NCI-H146 treated with DMSO at 0.1 percent for 48 hours (cell line): ENCODE measurements at regions not wholly inside any gene's neighbourhood (a gene's known extent, or its start where the extent isn't known, plus 50 kb on each side); places are given as distances from the start of the nearest gene placed in this dataset.
"Not testable (repeated sequence)": the region's sequence is repeated elsewhere in the genome, so short reads cannot be mapped to it uniquely, and the experiment has no call there.

Experiments
- DNase-seq: peaks from one replicate; lab custom pipeline; 2025; ENCODE audit not compliant: unreplicated experiment; lab: John Stamatoyannopoulos, UW

DNA sequence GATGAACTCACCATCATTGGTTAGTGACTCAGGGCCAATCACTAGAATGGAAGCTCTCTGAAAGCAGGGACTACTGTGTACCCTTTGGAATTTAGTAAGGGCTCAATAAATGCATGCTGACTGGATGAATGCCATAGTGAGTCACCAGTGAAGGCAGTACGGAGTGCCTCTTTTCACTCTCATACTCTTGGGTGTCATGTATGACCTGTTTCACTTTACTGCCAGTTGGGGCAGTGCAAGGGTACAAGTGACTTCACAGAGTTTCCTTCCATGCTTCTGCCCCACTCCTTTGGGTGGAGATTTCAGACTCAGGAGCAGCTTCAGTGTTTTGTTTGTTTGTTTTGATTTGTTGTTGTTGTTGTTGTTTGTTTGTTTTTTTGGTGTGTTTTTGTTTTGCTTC, 57.7 kb downstream of the SOX3 start:
- no peak for DNase-seq

DNA sequence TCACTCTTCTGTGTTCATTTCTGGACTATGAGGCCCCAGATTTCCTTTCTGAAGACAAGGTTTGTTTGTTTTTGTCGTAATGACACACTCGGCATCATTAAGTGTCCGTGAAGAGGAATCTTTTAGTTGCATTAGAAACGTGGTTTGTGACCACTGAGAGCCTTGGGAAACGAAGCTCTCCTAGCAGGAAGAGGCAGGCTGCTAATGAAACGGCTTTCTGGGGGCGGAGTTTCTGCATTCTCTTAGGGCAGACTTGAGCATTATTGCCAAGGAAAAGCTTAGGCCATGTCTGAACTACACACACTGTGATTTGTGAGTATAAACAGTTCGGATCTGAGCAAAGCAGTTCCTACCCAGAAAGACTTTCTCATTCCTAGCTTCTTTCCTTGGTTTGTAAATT, 64.0 kb downstream of the SOX3 start:
- DNase-seq, result no peak

DNA sequence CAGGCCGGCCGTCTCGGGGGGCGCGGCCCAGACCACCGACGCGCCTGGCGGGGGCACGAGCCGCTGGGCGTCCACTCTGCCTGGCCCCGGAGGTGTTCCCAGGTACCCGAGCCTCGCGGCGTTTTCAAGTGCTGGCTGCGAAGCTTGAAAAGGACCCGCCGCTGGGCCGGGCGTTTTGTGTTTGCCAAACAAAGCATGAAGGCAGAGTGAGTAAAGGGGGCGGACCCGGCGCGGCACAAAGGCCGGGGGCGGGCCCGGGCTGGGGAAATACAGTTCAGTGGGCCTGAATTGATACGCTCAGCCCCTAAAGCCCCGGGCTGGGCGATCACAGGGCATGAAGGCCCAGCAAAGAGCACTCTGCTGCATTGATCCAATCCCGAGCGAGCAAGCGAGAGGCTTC, 65.4 kb downstream of the SOX3 start:
- DNase-seq, result no peak

DNA sequence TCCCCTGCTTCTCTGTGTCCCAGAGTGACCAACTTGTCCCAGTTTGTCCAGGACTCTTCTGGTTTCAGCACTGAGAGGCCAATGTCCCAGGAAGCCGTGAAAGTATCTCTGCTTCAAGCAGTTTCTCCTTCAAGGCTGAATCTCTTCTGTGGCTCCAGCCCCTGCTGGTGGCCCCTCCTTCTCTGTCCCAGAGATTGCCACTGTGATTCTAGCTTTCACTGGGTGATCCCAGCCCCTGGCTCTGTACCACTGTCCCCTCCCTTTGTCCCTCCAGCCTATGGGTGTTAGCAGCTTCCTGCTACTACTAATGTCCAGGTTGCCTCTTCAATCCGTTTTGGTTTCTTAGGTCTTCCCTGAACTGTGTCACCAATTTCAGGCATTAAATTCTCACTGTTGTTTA, 70.5 kb downstream of the SOX3 start:
- DNase-seq, result no peak

DNA sequence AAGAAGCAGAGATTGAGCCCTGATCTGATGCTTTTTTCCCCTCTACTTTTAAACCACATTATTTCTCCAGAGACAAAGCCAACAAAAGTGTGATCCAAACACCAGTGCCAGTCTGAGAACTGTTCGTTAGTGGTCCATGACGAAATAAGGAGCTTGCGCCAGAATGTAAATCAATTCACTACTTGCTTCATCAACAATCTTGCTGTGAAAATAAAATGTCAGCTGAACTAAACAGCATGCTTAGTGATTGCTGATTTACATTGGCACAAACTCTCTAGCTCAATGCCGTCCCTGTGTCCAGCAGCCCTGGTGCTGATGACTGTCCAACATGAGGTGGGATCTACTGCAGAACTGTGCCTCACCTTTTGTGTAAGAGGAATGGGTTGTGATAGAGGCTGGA, 71.3 kb downstream of the SOX3 start:
- no peak for DNase-seq

DNA sequence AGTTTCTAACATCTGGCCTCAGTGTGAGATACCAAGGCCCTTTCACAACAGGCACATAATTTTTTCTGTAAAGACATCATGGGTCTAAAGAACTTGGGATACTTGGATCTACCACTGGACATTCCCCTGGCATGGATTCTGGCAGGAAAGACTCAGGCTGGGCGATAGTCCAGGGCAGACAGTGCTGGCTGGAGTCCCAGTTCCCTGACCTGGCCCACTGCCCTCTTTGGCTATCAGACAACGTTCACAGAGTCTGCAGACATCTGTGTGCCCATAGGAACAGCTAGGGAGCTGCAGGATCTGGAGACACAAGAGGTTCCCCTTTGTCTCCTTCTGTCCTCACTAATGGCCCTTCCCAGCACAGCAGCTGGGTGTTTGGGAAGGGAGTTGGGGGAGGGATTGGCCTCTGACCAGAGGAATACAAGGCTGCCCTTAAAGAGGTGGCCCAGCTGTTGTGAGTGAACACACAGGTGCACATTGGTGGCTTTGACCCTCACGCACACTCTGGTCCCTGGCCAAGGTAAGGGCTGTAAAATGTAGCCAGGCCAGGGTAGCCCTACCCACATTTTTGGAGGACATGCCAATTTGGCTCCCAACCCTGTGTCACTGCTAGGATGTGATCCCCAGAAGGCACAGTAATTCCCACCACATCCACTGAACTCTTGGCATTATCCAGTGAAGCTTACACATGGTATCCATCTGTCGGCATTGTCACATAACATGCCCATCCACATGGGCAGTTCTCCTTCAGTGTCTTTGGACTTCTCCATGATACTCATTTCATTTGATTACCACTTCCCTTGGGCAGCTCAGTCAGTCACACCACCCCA, 72.3 kb downstream of the SOX3 start:
- no peak for DNase-seq

DNA sequence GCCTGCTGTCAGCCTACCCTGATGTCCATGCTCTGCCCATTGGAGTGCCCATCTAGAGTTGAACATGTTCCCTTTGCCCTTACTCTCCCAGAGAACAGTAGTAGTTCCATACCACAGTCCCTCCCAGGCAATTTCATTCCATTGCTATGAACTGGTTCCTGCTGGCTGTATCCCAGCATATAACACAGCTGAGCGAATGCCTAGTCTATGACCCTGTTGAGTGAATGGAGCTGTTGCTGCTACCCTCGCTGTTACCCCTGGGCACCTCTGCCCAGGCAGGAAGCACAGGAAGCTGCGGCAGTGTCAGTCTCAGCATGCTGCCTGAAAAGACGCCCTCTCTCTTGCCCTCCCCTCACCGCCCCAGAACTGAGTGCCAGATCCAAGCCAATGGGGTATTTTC, 73.3 kb downstream of the SOX3 start:
- DNase-seq, result no peak

DNA sequence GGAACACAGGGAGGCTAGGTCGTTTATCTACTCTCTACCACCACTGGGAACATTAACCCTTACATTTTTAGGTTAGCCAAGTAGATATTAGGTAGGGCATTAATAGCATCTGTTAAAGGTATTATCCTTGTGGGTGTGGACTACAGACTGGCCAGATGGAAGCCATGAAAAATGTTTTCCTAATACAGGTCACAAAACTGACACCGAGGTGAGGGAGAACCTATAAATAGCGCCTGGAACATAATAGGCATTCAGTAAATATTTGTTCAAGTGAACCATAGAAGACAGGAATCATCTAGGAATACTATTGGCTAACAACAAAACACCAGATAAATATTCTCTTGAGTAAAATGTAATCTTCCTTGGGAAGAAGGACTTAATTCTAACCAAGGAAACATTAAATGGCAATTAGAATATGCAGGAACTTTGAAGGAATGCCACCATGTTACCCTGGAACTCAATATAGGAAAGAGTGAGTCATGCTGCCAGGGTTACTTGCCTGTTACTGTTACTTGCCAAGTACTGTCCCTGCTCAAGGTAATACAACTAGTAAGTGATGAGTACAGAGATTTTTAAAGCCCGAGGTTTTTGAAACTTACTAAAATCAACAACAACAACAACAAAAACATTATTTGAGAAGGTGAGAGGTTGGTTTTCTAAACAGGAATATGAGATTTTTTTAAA, 79.0 kb downstream of the SOX3 start:
- no peak for DNase-seq

DNA sequence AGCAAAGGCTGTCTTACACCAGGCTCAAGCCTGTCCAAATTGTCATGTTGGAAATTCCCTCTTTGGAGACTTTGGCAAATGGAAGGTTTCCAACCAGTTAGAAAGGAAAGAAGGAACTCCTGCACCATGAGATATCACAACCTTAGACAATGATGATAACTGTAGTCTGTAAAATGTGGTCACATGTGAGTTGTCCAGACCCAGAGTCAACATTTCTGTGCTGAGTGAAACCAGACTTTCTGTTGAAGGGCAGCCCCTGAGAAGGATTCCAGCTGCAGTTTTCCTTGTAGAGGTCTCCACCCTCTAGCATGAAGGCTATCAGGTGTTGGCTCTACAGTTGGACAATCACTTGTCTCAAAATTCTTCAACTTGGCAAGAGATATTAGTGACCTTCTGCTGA, 82.4 kb downstream of the SOX3 start:
- DNase-seq, result no peak

DNA sequence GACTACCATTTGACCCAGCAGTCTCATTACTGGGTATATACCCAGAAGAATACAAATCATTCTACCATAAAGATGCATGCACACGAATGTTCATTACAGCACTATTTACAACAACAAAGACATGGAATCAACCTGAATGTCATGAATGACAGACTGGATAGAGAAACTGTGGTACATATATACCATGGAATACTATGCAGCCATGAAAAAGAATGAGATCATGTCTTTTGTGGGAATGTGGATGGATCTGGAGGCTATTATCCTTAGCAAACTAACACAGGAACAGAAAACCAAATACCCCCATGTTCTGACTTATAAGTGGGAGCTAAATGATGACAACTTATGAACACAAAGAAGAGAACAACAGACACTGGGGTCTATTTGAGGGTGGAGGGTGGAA, 102.7 kb downstream of the SOX3 start:
- DNase-seq, result not testable (repeated sequence)

DNA sequence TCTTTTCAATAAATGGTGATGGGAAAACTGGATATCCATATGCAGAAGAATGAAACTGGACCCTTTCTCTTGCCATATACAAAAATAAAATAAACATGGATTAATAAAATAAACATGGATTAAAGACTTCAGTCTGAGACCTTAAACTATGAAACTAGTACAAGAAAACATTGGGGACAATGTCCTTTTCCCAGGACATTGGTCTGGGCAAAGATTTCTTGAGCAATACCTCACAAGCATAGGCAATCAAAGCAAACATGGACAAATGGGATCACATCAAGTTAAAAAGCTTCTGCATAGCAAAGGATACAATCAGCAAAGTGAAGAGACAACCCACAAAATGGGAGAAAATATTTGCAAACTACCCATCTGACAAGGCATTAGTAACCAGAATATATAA, 108.5 kb downstream of the SOX3 start:
- DNase-seq, result not testable (repeated sequence)

DNA sequence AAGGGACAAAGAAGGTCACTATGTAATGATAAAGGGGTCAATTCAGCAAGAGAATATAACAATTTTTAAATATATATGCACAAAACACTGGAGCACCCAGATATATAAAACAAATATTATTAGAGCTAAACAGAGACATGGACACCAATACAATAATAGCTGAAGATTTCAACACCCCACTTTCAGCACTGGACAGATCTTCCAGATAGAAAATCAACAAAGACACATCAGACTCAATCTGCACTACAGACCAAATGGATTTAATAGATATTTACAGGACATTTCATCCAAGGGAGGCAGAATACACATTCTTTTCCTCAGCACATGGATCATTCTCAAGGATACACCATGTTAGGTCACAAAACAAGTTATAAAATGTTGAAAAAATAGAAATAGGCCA, 111.4 kb downstream of the SOX3 start:
- DNase-seq, result no peak

DNA sequence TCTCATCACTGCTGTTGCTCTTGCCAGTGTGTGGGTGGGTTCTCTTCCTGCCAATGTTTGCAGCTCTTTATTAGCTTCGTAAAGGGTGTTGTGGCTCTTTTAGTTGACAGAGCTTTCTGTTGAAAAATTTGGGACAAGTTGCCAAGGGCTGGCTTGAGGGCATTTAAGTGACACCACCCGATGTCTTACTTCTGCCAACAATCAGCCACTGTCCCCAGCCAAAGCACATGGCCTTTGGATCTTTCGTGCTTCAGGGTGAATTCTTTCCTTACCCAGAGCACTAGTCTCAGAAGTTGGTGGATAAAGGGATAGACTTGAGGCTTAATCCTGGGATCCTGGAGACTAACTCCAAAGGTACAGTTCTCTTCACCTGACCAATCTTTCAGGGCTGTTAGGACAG, 113.6 kb downstream of the SOX3 start:
- no peak for DNase-seq

DNA sequence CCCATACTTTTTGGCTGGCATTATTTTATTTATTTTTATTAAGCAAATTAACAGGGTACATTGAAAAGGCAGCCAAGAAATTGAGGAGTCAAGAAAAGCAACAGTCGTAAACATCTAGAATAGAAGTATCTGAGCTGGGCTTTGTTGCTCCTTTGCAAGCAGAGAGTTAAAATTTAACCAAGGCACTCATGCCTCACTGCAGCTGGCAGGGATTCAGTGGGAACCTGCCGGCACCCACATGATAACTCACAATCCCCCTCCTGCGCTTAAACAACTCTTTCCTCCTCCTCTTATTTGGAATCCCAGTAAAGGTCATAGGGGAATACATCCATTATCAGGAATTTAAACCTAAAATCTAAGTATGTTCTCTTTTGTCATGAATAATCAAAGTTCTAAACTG, 115.5 kb downstream of the SOX3 start:
- no peak for DNase-seq

DNA sequence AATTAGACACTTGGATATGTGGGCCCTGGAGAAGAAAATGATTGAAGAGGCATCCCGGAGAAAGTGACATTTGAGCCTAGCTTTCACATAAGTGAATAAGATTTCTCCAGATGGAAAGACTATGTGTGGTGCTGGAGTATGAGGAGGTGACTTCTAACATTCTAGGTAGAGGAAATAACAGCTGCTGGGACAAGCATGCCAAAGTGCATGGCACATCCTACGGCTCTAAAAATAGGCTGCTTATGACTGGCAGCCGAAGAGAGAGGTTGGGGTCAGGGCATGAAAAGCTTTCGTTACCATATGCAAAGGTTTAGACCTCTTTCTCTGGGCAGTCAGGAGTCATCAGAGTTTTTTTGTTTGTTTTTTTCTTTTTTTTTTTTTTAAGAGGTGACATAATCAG, 142.0 kb downstream of the SOX3 start:
- no peak for DNase-seq

DNA sequence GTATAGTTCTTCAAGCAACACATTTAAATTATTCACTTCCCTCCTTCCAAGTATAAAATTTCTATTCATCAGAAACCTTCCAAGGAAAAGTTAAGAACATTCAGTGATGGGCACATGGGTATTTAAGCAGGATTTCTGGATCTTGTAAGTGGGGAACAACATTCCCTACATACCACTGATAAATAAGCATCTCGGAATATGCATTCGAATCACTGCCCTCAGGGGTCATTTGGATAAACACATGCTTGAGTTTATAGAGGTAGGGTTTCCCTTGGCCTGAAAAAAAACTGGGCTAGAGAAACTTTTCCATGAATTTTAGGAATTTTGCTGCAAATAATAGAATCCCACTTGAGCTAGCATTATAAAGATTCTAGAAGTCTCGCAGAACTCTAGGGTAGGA, 143.9 kb downstream of the SOX3 start:
- DNase-seq, result no peak

DNA sequence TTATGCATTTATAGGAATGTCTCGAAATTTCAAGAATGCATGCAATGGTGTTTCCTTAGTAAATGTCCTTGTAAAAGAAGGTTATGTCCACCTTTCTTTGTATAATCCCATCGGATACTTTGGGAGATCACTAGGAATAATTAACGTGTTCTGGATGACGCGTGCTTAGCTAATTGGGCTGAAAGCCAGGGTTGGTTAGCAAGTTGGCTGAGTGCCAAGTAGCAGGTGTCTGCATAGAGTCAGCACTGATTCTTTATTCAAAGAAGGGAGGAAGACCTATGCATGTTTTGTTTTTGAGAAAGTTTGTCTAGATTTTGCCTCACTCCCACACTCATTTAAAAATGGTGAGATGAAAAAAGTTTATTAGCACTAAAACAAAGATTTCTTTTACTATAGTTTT, 144.6 kb downstream of the SOX3 start:
- no peak for DNase-seq

DNA sequence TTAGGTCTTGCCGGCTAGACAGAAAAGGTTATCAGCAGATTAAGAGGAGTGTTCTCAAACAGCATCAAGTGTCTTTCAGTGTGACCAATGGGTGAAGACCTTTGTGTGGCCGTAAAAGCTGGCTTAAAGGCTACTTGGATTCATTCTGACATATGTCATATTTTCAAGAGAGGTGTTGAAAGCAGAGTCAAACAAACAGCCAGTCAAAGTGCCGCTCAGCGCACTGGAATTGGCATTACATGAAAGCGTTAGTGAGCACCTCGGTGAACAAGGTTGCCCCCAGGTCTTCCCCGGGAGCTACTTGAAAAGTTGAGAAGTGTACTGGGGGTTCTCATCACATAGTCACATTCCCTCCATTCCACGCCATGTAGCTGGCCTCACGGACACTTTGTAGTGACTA, 148.9 kb downstream of the SOX3 start:
- DNase-seq, result no peak

DNA sequence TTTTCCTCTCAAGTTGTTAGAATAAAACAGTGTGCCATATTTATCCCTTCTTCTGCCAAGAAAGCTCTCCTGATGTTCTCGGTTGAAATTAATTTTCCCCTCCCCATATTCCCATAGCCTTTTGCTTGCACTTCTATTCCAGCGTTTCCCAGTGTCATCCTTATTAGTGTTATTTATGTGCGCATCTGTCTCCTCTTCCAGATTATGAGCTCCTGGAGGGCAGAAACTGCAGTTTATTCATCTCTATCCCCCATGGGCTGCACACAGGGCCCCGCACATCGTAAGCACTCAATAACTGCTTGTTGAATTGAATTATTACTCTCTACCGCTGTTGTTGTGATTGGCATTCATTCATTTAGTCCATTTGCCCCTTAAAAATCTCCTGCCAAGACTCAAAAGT, 149.4 kb downstream of the SOX3 start:
- DNase-seq, result no peak

DNA sequence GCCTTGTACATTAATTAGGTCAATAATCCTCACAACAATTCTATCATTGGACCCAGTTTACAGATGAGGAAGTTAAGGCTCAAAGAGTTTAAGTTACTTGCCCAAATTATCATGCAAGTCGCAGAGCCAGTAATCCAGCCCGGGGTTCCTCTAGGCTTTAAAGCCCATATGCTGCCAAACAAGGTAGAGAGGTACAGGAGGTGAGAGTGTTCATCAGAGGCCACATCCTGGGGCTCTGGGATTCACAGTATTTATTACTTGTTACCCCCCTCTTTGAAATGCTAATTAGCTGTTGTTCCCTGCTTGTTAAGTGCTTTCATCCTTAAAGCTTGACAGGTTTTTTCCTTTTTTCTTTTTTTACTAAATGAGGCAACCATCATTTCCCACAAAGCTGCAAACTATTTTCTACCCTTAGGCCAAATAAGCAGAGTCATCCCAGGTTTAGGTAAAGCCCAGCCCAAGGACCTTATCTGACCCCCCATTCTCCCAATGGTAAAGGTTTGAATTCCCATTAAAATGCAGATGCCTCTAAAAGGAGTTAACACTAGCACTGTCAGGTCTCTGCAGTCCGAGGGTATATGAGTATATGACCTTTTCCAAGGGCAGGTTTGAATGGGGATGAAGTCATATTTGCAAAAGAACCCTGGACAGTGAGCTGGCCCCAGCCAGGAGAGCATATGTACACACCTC, 150.3 kb downstream of the SOX3 start:
- no peak for DNase-seq

DNA sequence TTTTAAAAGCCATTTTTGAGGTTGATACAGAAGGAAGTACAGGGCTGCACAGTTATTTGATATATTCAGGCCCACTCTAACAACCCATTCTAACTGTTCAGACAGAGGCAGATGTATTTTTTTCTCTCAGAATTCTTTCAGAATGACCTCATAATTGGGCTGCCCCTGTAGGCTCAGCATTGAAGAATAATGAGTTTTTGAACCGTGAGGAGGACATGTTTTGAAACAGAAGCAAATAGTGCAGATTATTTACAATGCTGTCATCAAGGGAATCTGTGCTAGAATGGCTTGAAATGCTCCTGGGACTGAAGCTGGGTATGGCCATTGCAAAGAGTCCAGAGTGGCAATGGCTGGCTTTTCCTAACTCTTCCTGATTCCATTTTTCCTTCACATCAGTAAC, 158.1 kb downstream of the SOX3 start:
- DNase-seq, result no peak

DNA sequence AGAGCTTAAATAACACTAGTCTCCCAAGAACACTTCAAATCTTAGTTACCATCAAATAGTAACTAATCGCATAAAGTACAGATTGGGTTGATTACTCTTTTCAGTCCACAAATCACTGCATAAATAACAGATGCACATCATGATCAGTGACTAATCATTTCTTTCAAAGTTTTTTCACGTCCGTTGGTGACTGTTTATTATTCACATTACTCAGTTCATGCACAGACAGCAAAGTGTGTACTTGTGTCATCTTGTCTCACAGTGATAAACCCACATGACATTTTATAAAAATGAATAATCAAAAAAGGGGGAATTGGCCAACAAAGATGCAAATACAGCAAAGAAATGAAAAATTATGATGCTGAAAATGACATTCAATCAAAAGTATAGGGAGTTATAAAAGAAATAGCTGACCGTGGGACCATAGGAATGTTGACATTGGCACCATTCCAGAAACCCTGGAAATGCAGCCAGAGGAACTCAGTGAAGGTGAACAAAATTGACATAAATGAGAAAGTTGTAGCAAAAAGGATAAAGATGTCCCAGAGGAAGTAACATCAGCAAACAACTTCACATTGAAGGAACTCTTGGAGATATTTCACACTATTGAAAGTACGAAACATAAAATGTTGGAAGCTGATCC, 161.5 kb downstream of the SOX3 start:
- DNase-seq, result no peak
